Uterus (tissue), 2 donors: ENCODE measurements at regions not wholly inside any gene's neighbourhood (a gene's known extent, or its start where the extent isn't known, plus 50 kb on each side); places are given as distances from the start of the nearest gene placed in this dataset.

ENCODE experiments used
- CTCF ChIP-seq, 4 experiments: fragments of 200-600 bp in 2 of 4; fragments of 450-650 bp in 2 of 4; sonication (generic) in 2 of 4; IDR thresholded peaks; one replicate each; pipeline ENCODE4 v1.5.1; 2016 to 2019; ENCODE audit warnings: antibody characterized with exemption in 4 of 4, mild to moderate bottlenecking in 2 of 4, moderate library complexity in 1 of 4
- POLR2A ChIP-seq, 2 donors: fragments of 450-650 bp; IDR thresholded peaks; one replicate each; pipeline ENCODE4 v1.6.1; 2016; ENCODE audit warnings: antibody characterized with exemption in 2 of 2, mild to moderate bottlenecking in 1 of 2, moderate library complexity in 1 of 2

- no peak for TF ChIP-seq CTCF (IDR thresholded peaks at IDR 0.05)
- no peak for TF ChIP-seq POLR2A (IDR thresholded peaks at IDR 0.05)
These were observed 113.4 kb upstream of the MRPS22 start for GRCh38 chr3:139230391-139230790.
